Body of pancreas (tissue), 4 donors: ENCODE measurements at regions not wholly inside any gene's neighbourhood (a gene's known extent, or its start where the extent isn't known, plus 50 kb on each side); places are given as distances from the start of the nearest gene placed in this dataset.

Experiments
- CTCF ChIP-seq, 7 experiments: fragments of 450-650 bp in 4 of 7; fragments of 200-600 bp in 3 of 7; sonication (generic) in 3 of 7; IDR thresholded peaks; one replicate each; pipeline ENCODE4 v1.5.1; 2016 to 2019; ENCODE audit warnings: antibody characterized with exemption in 7 of 7
- POLR2A ChIP-seq, 3 donors: fragments of 450-650 bp; IDR thresholded peaks; one replicate each; pipeline ENCODE4 v1.6.1; 2016; ENCODE audit warnings: antibody characterized with exemption in 3 of 3, mild to moderate bottlenecking in 2 of 3

DNA sequence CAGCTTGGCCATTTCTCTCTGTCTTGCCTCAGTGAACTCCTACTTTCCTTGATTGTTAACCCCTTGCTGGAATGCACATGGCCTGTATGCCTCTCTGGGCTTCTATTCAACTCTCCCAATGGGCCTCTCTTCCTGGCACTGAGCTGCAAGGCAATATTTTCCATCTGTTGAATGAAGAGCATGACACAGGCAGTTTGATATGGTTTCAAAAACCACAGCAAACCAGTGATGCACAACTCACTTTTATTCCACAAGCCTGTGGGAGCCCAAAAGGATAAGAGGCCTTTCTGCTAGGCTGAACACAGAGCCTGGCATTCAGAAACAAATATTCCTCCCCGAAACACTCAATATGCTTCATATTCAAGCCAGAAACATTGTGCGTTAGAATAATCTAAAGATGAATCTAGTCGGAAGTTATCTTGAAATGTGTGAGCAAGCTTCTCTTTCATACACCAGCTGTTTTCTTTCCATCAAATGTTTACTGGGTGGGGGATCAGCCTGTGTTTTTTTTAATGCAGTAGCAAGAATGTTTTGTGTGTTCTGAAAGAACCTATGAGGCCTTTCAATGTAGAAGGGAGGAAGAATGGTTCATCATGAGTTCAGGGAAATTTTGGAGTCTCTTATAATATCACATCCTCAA lies 443.1 kb upstream of the SPRY2 start:
- TF ChIP-seq CTCF (IDR thresholded peaks at IDR 0.05) (no peak), POLR2A (IDR thresholded peaks at IDR 0.05) (no peak)
